Neuronal stem cell (in vitro differentiated cells): ENCODE measurements at regions not wholly inside any gene's neighbourhood (a gene's known extent, or its start where the extent isn't known, plus 50 kb on each side); places are given as distances from the start of the nearest gene placed in this dataset.

Experiments
- DNase-seq: peaks from one replicate; pipeline ENCODE4 v3.0.0-alpha.2; 2013; ENCODE audit warnings: low spot score
- H2AFZ ChIP-seq: one replicate; pipeline ENCODE4 v1.6.1; 2013; ENCODE audit warnings: mild to moderate bottlenecking, low read length, inconsistent platforms
- H2AK5ac ChIP-seq: 2 replicates; pipeline ENCODE4 v1.6.1; 2013; ENCODE audit warnings: low read depth, mild to moderate bottlenecking, inconsistent platforms, low read length, moderate library complexity, mixed read lengths
- H2BK120ac ChIP-seq: 2 replicates; pipeline ENCODE4 v1.6.1; 2013; ENCODE audit warnings: low read depth, mild to moderate bottlenecking, inconsistent platforms, low read length, moderate library complexity, mixed read lengths
- H2BK12ac ChIP-seq: one replicate; pipeline ENCODE4 v1.6.1; 2013; ENCODE audit warnings: low read length, inconsistent platforms
- H2BK15ac ChIP-seq: 2 replicates; pipeline ENCODE4 v1.6.1; 2013; ENCODE audit warnings: mild to moderate bottlenecking, low read length, inconsistent platforms, mixed read lengths
- H2BK5ac ChIP-seq: one replicate; pipeline ENCODE4 v1.6.1; 2013; ENCODE audit warnings: inconsistent platforms, mild to moderate bottlenecking, low read length, moderate library complexity
- H3K14ac ChIP-seq: one replicate; pipeline ENCODE4 v1.6.1; 2013; ENCODE audit warnings: low read length, inconsistent platforms
- H3K18ac ChIP-seq: 2 replicates; pipeline ENCODE4 v1.6.1; 2013; ENCODE audit warnings: low read length, inconsistent platforms
- H3K23ac ChIP-seq: 2 replicates; pipeline ENCODE4 v1.6.1; 2013; ENCODE audit warnings: low read depth, mild to moderate bottlenecking, mixed read lengths, low read length, inconsistent platforms; ENCODE audit not compliant: poor library complexity
- H3K27ac ChIP-seq: replicated peaks from 3 replicates; pipeline ENCODE4 v1.5.1; 2013; ENCODE audit warnings: low read length, inconsistent platforms
- H3K27me3 ChIP-seq, 3 experiments: 2 replicates each; pipeline ENCODE4 v1.6.1; 2013; ENCODE audit warnings: low read length in 3 of 3, mild to moderate bottlenecking in 2 of 3, inconsistent platforms in 1 of 3, low read depth in 1 of 3, mixed read lengths in 1 of 3, moderate library complexity in 1 of 3; ENCODE audit not compliant: control insufficient read depth in 3 of 3, insufficient read depth in 3 of 3
- H3K36me3 ChIP-seq, 2 donors: replicated peaks in 1 of 2; 2 replicates each; pipeline ENCODE4 v1.6.1; 2013; ENCODE audit warnings: low read length in 2 of 2; ENCODE audit not compliant: control insufficient read depth in 2 of 2, insufficient read depth in 2 of 2
- H3K4ac ChIP-seq: 2 replicates; pipeline ENCODE4 v1.6.1; 2013; ENCODE audit warnings: inconsistent platforms, mild to moderate bottlenecking, low read length, moderate library complexity
- H3K4me1 ChIP-seq, 2 donors: 1 replicate in 1 of 2; 2 replicates in 1 of 2; pipeline ENCODE4 v1.6.1; 2013; ENCODE audit warnings: low read length in 2 of 2, low read depth in 1 of 2; ENCODE audit not compliant: control insufficient read depth in 2 of 2, insufficient read depth in 1 of 2
- H3K4me2 ChIP-seq: one replicate; pipeline ENCODE4 v1.6.1; 2013; ENCODE audit warnings: mild to moderate bottlenecking, low read length, inconsistent platforms; ENCODE audit not compliant: insufficient read depth, poor library complexity, severe bottlenecking
- H3K4me3 ChIP-seq, 2 donors: 2 replicates each; pipeline ENCODE4 v1.5.1; 2013; ENCODE audit warnings: low read length in 2 of 2, mild to moderate bottlenecking in 2 of 2, inconsistent platforms in 1 of 2, moderate library complexity in 1 of 2
- H3K79me1 ChIP-seq: one replicate; pipeline ENCODE4 v1.6.1; 2013; ENCODE audit warnings: low read depth, mild to moderate bottlenecking, inconsistent platforms, low read length, moderate library complexity
- H3K9ac ChIP-seq: one replicate; pipeline ENCODE4 v1.6.1; 2013; ENCODE audit warnings: mild to moderate bottlenecking, low read depth, low read length, inconsistent platforms; ENCODE audit not compliant: poor library complexity
- H3K9me3 ChIP-seq, 2 donors: replicated peaks in 1 of 2; 2 replicates each; pipeline versions ENCODE3 to v1.6.1; 2013; ENCODE audit warnings: low read length in 2 of 2, mild to moderate bottlenecking in 2 of 2, inconsistent platforms in 1 of 2, low read depth in 1 of 2, mixed read lengths in 1 of 2, moderate library complexity in 1 of 2; ENCODE audit not compliant: control insufficient read depth in 2 of 2, insufficient read depth in 1 of 2
- H4K8ac ChIP-seq: one replicate; pipeline ENCODE4 v1.6.1; 2013; ENCODE audit warnings: low read depth, mild to moderate bottlenecking, inconsistent platforms, low read length, moderate library complexity
- H4K91ac ChIP-seq: one replicate; pipeline ENCODE4 v1.6.1; 2013; ENCODE audit warnings: low read length, low read depth, mild to moderate bottlenecking, inconsistent platforms; ENCODE audit not compliant: poor library complexity
- WGBS, 2 donors: extraction: QIAGEN DNeasy Blood & Tissue Kit; methylation state at CpG; one replicate each; pipeline ENCODE4 v1.1.7; 2013; ENCODE audit warnings: missing lambda C conversion rate in 2 of 2, mixed read lengths in 1 of 2; ENCODE audit not compliant: insufficient read length in 2 of 2, insufficient replicate concordance in 1 of 2; ENCODE audit errors: extremely low coverage in 2 of 2; 5-methylcytosine and 5-hydroxymethylcytosine counted together

- H4K8ac ChIP-seq, result no peak overlapping the region
- H2BK5ac ChIP-seq, result no peak overlapping the region
- H2BK15ac ChIP-seq, result no peak overlapping the region
- H3K4me2 ChIP-seq, result no peak overlapping the region
- no peak overlapping the region for H2BK12ac ChIP-seq
- H3K23ac ChIP-seq, result no peak overlapping the region
- H3K79me1 ChIP-seq, result no peaks in the 10 kb centered on the region
- no peak for DNase-seq
- peaks cover 0 to 5% (median 0%) of the 10 kb centered on the region in 3 experiments for H3K27me3 ChIP-seq
- H2AK5ac ChIP-seq, result no peak overlapping the region
- H2AFZ ChIP-seq, result no peak overlapping the region
- H3K27ac ChIP-seq, result no peak overlapping the region
- no peak overlapping the region for H3K4me3 ChIP-seq
- no peak overlapping the region for H2BK120ac ChIP-seq
- peaks cover 0 to 2% of the 10 kb centered on the region in 2 donors for H3K9me3 ChIP-seq
- no peak overlapping the region for H3K18ac ChIP-seq
- WGBS, 2 donors, result no CpG with 5 or more reads among the region's 3 CpGs
- H3K4me1 ChIP-seq, result peaks cover 2 to 3% of the 10 kb centered on the region in 2 donors
- no peak overlapping the region for H3K9ac ChIP-seq
- no peaks in the 10 kb centered on the region for H3K36me3 ChIP-seq
- H4K91ac ChIP-seq, result no peak overlapping the region
- H3K14ac ChIP-seq, result no peak overlapping the region
- no peak overlapping the region for H3K4ac ChIP-seq
Observed at GRCh38 chr13:106958621-106959048, 390.7 kb upstream of the ARGLU1 start.

- H3K9ac ChIP-seq, result no peak overlapping the region
- no peak overlapping the region for H3K4me3 ChIP-seq
- WGBS, 2 donors, result no CpG with 5 or more reads among the region's 3 CpGs
- no peak overlapping the region for H3K4me2 ChIP-seq
- no peak overlapping the region for H2AFZ ChIP-seq
- DNase-seq, result no peak
- no peak overlapping the region for H2BK5ac ChIP-seq
- H3K27me3 ChIP-seq, result no peaks in the 10 kb centered on the region
- H3K14ac ChIP-seq, result no peak overlapping the region
- H3K4ac ChIP-seq, result no peak overlapping the region
- H3K18ac ChIP-seq, result no peak overlapping the region
- no peak overlapping the region for H2AK5ac ChIP-seq
- H3K23ac ChIP-seq, result no peak overlapping the region
- H4K91ac ChIP-seq, result no peak overlapping the region
- no peaks in the 10 kb centered on the region for H3K79me1 ChIP-seq
- H2BK120ac ChIP-seq, result no peak overlapping the region
- H3K4me1 ChIP-seq, result no peaks in the 10 kb centered on the region
- H2BK12ac ChIP-seq, result no peak overlapping the region
- H4K8ac ChIP-seq, result no peak overlapping the region
- no peak overlapping the region for H2BK15ac ChIP-seq
- H3K36me3 ChIP-seq, result no peaks in the 10 kb centered on the region
- H3K9me3 ChIP-seq, result no peaks in the 10 kb centered on the region
- H3K27ac ChIP-seq, result no peak overlapping the region
Observed at GRCh38 chr13:106942563-106942962, 374.6 kb upstream of the ARGLU1 start.

- no peak overlapping the region for H4K8ac ChIP-seq
Observed at GRCh38 chr13:106941779-106942178, 373.8 kb upstream of the ARGLU1 start.

GRCh38 chr13:106927421-106927820 is 359.5 kb upstream of the ARGLU1 start:
- Histone ChIP-seq H3K18ac (no peak overlapping the region), H4K8ac (no peak overlapping the region), H3K4me2 (no peak overlapping the region), H3K27ac (no peak overlapping the region), H2BK12ac (no peak overlapping the region), H2AK5ac (no peak overlapping the region), H3K79me1 (no peaks in the 10 kb centered on the region), H2BK5ac (no peak overlapping the region), H3K9me3 (no peaks in the 10 kb centered on the region), H3K14ac (no peak overlapping the region), H2AFZ (no peak overlapping the region), H3K23ac (no peak overlapping the region), H3K4me1 (peaks cover 0 to 2% of the 10 kb centered on the region in 2 donors), H3K4me3 (no peak overlapping the region), H3K4ac (no peak overlapping the region), H2BK15ac (no peak overlapping the region), H3K27me3 (no peaks in the 10 kb centered on the region), H3K36me3 (no peaks in the 10 kb centered on the region), H4K91ac (no peak overlapping the region), H3K9ac (no peak overlapping the region), H2BK120ac (no peak overlapping the region)
- no peak for DNase-seq
- WGBS, 2 donors, result no CpG with 5 or more reads among the region's 1 CpG

More at GRCh38 chr13:106941779-106942178, 373.8 kb upstream of the ARGLU1 start:
- Histone ChIP-seq H2AK5ac (no peak overlapping the region), H3K4me2 (no peak overlapping the region), H2BK120ac (no peak overlapping the region), H4K91ac (no peak overlapping the region), H3K36me3 (no peaks in the 10 kb centered on the region), H2BK12ac (no peak overlapping the region), H2BK15ac (no peak overlapping the region), H3K79me1 (no peaks in the 10 kb centered on the region), H2AFZ (no peak overlapping the region), H3K18ac (no peak overlapping the region), H3K23ac (no peak overlapping the region), H3K4me1 (no peaks in the 10 kb centered on the region), H3K9me3 (no peaks in the 10 kb centered on the region), H3K27me3 (no peaks in the 10 kb centered on the region), H3K27ac (no peak overlapping the region), H3K14ac (no peak overlapping the region), H3K9ac (no peak overlapping the region), H2BK5ac (no peak overlapping the region), H3K4me3 (no peak overlapping the region), H3K4ac (no peak overlapping the region)
- WGBS, 2 donors, result no CpG with 5 or more reads among the region's 8 CpGs
- DNase-seq, result no peak
